ENCODE measurements at regions not wholly inside any gene's neighbourhood (a gene's known extent, or its start where the extent isn't known, plus 50 kb on each side); places are given as distances from the start of the nearest gene placed in this dataset.
A peak's percentile ranks its signal among the peaks of the same experiment; 100 is the strongest.

- intact Hi-C loops (cut with DNase I) = no loop called here
- WGBS, 2 donors = 30 to 32% methylated on average over 6 of the region's 6 CpGs
- Histone ChIP-seq H3K4me1 (no peaks in the 10 kb centered on the region), H3K4me3 (no peak overlapping the region), H3K27ac (no peak overlapping the region), H3K9me3 (no peaks in the 10 kb centered on the region), H3K36me3 (no peaks in the 10 kb centered on the region), H3K27me3 (no peaks in the 10 kb centered on the region)
- DNase-seq (no peak), ATAC-seq (peak in 2 of 4 donors; percentile 46 to 67), FAIRE-seq (no peak)
- TF ChIP-seq, protein P1, sequence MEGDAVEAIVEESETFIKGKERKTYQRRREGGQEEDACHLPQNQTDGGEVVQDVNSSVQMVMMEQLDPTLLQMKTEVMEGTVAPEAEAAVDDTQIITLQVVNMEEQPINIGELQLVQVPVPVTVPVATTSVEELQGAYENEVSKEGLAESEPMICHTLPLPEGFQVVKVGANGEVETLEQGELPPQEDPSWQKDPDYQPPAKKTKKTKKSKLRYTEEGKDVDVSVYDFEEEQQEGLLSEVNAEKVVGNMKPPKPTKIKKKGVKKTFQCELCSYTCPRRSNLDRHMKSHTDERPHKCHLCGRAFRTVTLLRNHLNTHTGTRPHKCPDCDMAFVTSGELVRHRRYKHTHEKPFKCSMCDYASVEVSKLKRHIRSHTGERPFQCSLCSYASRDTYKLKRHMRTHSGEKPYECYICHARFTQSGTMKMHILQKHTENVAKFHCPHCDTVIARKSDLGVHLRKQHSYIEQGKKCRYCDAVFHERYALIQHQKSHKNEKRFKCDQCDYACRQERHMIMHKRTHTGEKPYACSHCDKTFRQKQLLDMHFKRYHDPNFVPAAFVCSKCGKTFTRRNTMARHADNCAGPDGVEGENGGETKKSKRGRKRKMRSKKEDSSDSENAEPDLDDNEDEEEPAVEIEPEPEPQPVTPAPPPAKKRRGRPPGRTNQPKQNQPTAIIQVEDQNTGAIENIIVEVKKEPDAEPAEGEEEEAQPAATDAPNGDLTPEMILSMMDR (IDR thresholded peaks at IDR 0.05) = no peak
Observed at GRCh38 chr1:163875927-163876320, 554.2 kb downstream of the NUF2 start.

- intact Hi-C loops (cut with DNase I) = no loop called here
- TF ChIP-seq, protein P1 (IDR thresholded peaks at IDR 0.05) = no peak
- H3K4me3 ChIP-seq = no peak overlapping the region
- FAIRE-seq (no peak), ATAC-seq (no peak), DNase-seq (no peak)
- no peaks in the 10 kb centered on the region for H3K36me3 ChIP-seq
- no peaks in the 10 kb centered on the region for H3K27me3 ChIP-seq
- no peaks in the 10 kb centered on the region for H3K4me1 ChIP-seq
- H3K9me3 ChIP-seq = no peaks in the 10 kb centered on the region
- no peak overlapping the region for H3K27ac ChIP-seq
- 53 to 54% methylated on average over 4 of the region's 4 CpGs for WGBS, 2 donors
Observed at GRCh38 chr1:163876546-163876945, 554.8 kb downstream of the NUF2 start.

DNA sequence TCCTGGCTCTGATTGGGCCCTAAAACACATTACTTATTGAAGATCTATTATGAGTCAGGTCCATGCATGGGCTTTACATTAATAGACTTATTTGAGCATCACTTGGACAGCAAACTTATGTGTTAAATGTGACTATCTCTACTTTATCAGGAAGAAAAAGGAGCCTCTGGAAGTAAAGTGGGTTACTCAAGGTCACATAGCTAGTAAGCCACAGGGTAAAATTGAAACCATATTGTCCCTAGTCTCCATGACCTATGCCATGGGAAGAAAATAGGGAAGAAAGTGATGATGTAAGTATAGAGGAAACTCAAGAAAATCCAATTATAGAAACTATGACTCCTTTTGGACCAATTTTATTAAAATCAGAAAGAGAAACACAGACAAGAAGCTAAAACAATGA is 555.3 kb downstream of the NUF2 start:
- DNase-seq (no peak), FAIRE-seq (no peak), ATAC-seq (no peak)
- H3K36me3 ChIP-seq = no peaks in the 10 kb centered on the region
- H3K9me3 ChIP-seq = no peaks in the 10 kb centered on the region
- no peaks in the 10 kb centered on the region for H3K27me3 ChIP-seq
- intact Hi-C loops (cut with DNase I) = no loop called here
- no peak overlapping the region for H3K27ac ChIP-seq
- no peak overlapping the region for H3K4me3 ChIP-seq
- H3K4me1 ChIP-seq = no peaks in the 10 kb centered on the region
- TF ChIP-seq, protein P1 (IDR thresholded peaks at IDR 0.05) = no peak

- Histone ChIP-seq H3K4me3 (no peak overlapping the region), H3K36me3 (no peaks in the 10 kb centered on the region), H3K9me3 (no peaks in the 10 kb centered on the region), H3K4me1 (no peaks in the 10 kb centered on the region), H3K27ac (no peak overlapping the region), H3K27me3 (no peaks in the 10 kb centered on the region)
- FAIRE-seq (no peak), DNase-seq (no peak), ATAC-seq (no peak)
- TF ChIP-seq, protein P1 (IDR thresholded peaks at IDR 0.05) = no peak
- WGBS, 2 donors = 76 to 95% methylated on average over 8 of the region's 8 CpGs
- intact Hi-C loops (cut with DNase I) = no loop called here
Observed at GRCh38 chr1:163885510-163885909, 563.8 kb downstream of the NUF2 start.

DNA sequence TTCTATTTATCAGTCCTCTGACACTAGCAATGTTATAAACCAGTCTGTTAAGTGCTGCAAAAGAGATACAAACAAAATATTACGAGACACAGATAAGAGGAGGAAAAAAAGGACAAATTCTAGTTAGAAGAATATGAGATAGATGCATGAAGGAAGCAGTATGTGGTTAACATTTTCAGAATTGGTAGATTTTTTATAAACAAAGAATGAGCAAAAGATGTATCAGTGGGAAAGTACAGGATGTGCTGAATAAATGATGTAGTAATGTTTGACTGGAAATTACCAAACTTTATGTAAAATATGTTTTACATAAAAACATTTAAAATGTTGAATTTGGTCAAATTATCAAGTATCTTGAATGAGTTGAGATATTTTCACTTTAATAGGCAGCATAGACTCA is 574.2 kb downstream of the NUF2 start:
- FAIRE-seq (no peak), DNase-seq (no peak), ATAC-seq (no peak)
- Histone ChIP-seq H3K27me3 (no peaks in the 10 kb centered on the region), H3K9me3 (no peaks in the 10 kb centered on the region), H3K27ac (no peak overlapping the region), H3K36me3 (no peaks in the 10 kb centered on the region), H3K4me1 (no peaks in the 10 kb centered on the region), H3K4me3 (no peak overlapping the region)
- TF ChIP-seq, protein P1 (IDR thresholded peaks at IDR 0.05) = no peak
- WGBS, 2 donors = 36 to 39% methylated on average over 1 of the region's 1 CpG
- intact Hi-C loops (cut with DNase I) = no loop called here
